CD4-positive, alpha-beta T cell (primary cell): ENCODE measurements at regions not wholly inside any gene's neighbourhood (a gene's known extent, or its start where the extent isn't known, plus 50 kb on each side); places are given as distances from the start of the nearest gene placed in this dataset.

Experiments
- ATAC-seq: fragments of 200-7000 bp; cut with Tn5 transposase; one replicate; pipeline ENCODE4 v1.10.0; 2022; ENCODE audit warnings: mild to moderate bottlenecking; ENCODE audit not compliant: poor library complexity
- CTCF ChIA-PET: fragments of 350-600 bp; sonication (Branson Sonifier 250); formaldehyde crosslinking; loops from one replicate; lab custom pipeline; 2021; ENCODE audit warnings: antibody characterized with exemption, inconsistent platforms; lab: Charles Lee
- POLR2A ChIA-PET: fragments of 350-600 bp; sonication (Branson Sonifier 250); formaldehyde crosslinking; loops from one replicate; lab custom pipeline; 2021; ENCODE audit warnings: antibody characterized with exemption, inconsistent platforms; lab: Charles Lee
- DNase-seq, 14 experiments: peaks; one replicate each; pipeline ENCODE4 v3.0.0-alpha.2; 2013 to 2020; ENCODE audit warnings: mixed read lengths in 2 of 14
- H3K27ac ChIP-seq, 2 donors: one replicate each; pipeline versions ENCODE4 v1.5.1 to v1.7.0; 2013; ENCODE audit warnings: low read length in 2 of 2, low read depth in 1 of 2, mild to moderate bottlenecking in 1 of 2
- H3K27me3 ChIP-seq, 2 experiments: 1 replicate in 1 of 2; 2 replicates in 1 of 2; pipeline versions ENCODE4 v1.6.1 to v1.7.0; 2013; ENCODE audit warnings: low read length in 2 of 2, control low read depth in 1 of 2, mild to moderate bottlenecking in 1 of 2, moderate library complexity in 1 of 2; ENCODE audit not compliant: insufficient read depth in 2 of 2, control insufficient read depth in 1 of 2
- H3K36me3 ChIP-seq: one replicate; pipeline ENCODE4 v1.6.1; 2013; ENCODE audit warnings: low read length, control low read depth; ENCODE audit not compliant: insufficient read depth
- H3K4me1 ChIP-seq: one replicate; pipeline ENCODE4 v1.6.1; 2013; ENCODE audit warnings: low read length, control low read depth; ENCODE audit not compliant: insufficient read depth
- H3K4me3 ChIP-seq: one replicate; pipeline ENCODE4 v1.5.1; 2013; ENCODE audit warnings: mild to moderate bottlenecking, low read length, moderate library complexity
- H3K9me3 ChIP-seq, 2 experiments: 1 replicate in 1 of 2; 2 replicates in 1 of 2; pipeline versions ENCODE4 v1.6.1 to v1.7.0; 2013; ENCODE audit warnings: low read length in 2 of 2, mild to moderate bottlenecking in 2 of 2, control low read depth in 1 of 2, moderate library complexity in 1 of 2; ENCODE audit not compliant: control insufficient read depth in 1 of 2, insufficient read depth in 1 of 2
- H3K27ac Mint-ChIP-seq: one replicate; pipeline ENCODE4 v1.8.0; 2020; ENCODE audit warnings: mixed read lengths
- H3K27me3 Mint-ChIP-seq: one replicate; pipeline ENCODE4 v1.8.0; 2021; ENCODE audit warnings: mixed read lengths
- H3K36me3 Mint-ChIP-seq: one replicate; pipeline ENCODE4 v1.8.0; 2021; ENCODE audit warnings: low read depth, mixed read lengths
- H3K4me1 Mint-ChIP-seq: one replicate; pipeline ENCODE4 v1.8.0; 2021; ENCODE audit warnings: low read depth, mixed read lengths
- H3K4me3 Mint-ChIP-seq: one replicate; pipeline ENCODE4 v1.8.0; 2020; ENCODE audit warnings: mild to moderate bottlenecking, mixed read lengths
- H3K9me3 Mint-ChIP-seq: one replicate; pipeline ENCODE4 v1.8.0; 2020; ENCODE audit warnings: mixed read lengths
- intact Hi-C, 2 experiments: fragments of 100-400 bp; cut with DNase I in 1 of 2; cut with micrococcal nuclease in 1 of 2; formaldehyde crosslinking; loops; one replicate each; pipeline versions ENCODE4 v1.15.1 to v1.9.0; 2023 to 2025; cut with DNase I, micrococcal nuclease
- TF ChIP-seq, protein P1 (sequence below): fragments of 200-600 bp; IDR thresholded peaks from one replicate; pipeline ENCODE4 v1.8.0; 2022; ENCODE audit warnings: antibody characterized with exemption, mild to moderate bottlenecking

DNA sequence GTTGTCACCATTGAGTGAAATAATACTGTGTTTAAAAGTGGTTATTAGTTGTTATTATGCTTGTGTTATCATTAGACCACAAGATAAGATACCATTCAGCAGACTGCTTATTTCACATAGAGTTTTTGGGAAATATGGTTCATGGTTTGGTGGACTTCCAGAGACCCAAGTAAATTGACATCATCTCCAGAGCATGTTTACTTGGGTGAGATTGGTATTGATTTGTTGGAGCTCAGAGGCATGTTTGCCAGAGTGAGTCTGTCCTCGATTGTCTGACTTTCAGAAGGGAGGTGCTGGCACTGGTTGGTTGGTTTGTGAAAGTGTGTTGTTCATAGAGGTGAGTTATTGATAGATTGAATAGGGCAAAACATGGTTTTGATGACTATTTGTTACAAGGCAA, 291.4 kb downstream of the TGFB2 start:
- TF ChIP-seq, protein P1, sequence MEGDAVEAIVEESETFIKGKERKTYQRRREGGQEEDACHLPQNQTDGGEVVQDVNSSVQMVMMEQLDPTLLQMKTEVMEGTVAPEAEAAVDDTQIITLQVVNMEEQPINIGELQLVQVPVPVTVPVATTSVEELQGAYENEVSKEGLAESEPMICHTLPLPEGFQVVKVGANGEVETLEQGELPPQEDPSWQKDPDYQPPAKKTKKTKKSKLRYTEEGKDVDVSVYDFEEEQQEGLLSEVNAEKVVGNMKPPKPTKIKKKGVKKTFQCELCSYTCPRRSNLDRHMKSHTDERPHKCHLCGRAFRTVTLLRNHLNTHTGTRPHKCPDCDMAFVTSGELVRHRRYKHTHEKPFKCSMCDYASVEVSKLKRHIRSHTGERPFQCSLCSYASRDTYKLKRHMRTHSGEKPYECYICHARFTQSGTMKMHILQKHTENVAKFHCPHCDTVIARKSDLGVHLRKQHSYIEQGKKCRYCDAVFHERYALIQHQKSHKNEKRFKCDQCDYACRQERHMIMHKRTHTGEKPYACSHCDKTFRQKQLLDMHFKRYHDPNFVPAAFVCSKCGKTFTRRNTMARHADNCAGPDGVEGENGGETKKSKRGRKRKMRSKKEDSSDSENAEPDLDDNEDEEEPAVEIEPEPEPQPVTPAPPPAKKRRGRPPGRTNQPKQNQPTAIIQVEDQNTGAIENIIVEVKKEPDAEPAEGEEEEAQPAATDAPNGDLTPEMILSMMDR = no peak
- Mint-ChIP-seq H3K27me3 (no peaks in the 10 kb centered on the region), H3K9me3 (peaks cover 7% of the 10 kb centered on the region), H3K36me3 (no peaks in the 10 kb centered on the region), H3K4me1 (no peaks in the 10 kb centered on the region), H3K27ac (no peak overlapping the region), H3K4me3 (no peak overlapping the region)
- H3K4me3 ChIP-seq = no peak overlapping the region
- no peaks in the 10 kb centered on the region for H3K4me1 ChIP-seq
- no peak for DNase-seq
- ChIA-PET CTCF (no interaction called here), POLR2A (no interaction called here)
- H3K27ac ChIP-seq = no peak overlapping the region
- no peaks in the 10 kb centered on the region for H3K27me3 ChIP-seq
- peaks cover 0 to 8% of the 10 kb centered on the region in 2 experiments for H3K9me3 ChIP-seq
- H3K36me3 ChIP-seq = no peaks in the 10 kb centered on the region
- no peak for ATAC-seq
- intact Hi-C loops = no loop called here

DNA sequence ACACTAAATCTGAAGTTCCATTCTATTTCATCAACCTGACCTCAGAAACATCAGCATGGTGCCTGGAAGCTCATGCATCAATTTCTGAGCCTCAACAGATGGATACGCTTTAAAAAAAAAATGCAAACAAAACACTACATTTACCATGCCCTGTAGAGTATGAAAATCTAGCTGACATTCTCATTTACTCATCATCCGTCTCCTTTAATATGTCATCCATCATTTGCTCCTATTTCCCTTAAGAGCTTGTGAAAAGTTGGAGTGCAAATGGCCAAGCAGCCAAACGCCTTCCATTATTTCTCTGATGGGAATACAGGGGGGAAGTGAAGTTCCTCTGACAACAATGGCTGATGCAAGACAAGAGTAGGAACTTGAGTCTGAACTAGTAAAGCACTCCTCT, 295.0 kb downstream of the TGFB2 start:
- H3K4me3 ChIP-seq = no peak overlapping the region
- H3K4me1 ChIP-seq = no peaks in the 10 kb centered on the region
- TF ChIP-seq, protein P1 = no peak
- intact Hi-C loops = no loop called here
- ChIA-PET POLR2A (no interaction called here), CTCF (no interaction called here)
- H3K27me3 Mint-ChIP-seq = no peaks in the 10 kb centered on the region
- DNase-seq (no peak), ATAC-seq (no peak)
- no peak overlapping the region for H3K27ac Mint-ChIP-seq
- H3K4me3 Mint-ChIP-seq = no peak overlapping the region
- H3K27me3 ChIP-seq = no peaks in the 10 kb centered on the region
- peaks cover 0 to 9% of the 10 kb centered on the region in 2 experiments for H3K9me3 ChIP-seq
- no peak overlapping the region for H3K27ac ChIP-seq
- no peaks in the 10 kb centered on the region for H3K36me3 Mint-ChIP-seq
- no peaks in the 10 kb centered on the region for H3K9me3 Mint-ChIP-seq
- H3K4me1 Mint-ChIP-seq = no peaks in the 10 kb centered on the region
- no peaks in the 10 kb centered on the region for H3K36me3 ChIP-seq

DNA sequence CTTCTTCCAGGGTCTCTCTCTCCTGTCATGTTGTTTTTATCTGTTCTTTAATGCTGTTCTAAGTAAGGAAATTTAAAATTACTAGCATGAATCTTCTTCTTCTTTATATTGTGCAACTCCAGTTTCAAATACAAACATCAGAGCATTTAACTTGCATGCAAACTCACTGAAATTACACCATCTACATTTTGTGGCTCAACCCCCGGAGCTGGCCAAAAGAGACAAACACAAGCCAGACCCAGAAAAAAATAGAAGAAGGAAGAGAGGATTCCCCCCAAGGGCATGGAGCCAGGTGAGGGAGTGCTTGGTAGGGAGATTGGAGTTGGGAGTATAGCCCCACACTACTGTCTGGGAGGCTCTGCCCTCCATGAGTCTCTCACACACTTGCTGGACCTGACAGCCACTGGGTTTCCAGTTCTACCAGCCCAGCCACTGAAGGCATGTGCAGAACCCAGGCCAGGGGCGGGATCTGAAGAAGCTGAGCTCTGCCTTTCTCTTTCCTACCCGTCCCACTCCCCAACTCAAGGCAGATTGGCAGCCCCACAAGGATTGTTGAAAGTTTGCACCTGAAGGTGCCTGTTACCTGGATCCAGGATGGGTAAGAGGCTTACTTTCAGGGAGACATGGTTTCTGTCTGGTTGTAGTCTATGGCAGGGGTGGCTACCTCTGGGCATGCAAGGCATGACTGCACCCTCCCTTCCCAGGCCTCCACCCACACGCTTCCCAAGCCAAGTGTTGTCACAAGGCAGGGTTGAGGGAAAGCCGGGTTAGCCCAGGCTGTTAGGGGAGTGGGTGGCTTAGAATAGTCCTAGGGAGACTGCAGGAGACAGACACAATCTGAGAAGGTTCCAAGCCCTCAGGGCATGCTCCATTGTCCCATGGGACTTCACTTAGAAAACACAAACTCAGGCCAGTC, 297.2 kb downstream of the TGFB2 start:
- no peaks in the 10 kb centered on the region for H3K36me3 Mint-ChIP-seq
- H3K27ac ChIP-seq = no peak overlapping the region
- H3K4me3 ChIP-seq = no peak overlapping the region
- peaks cover 0 to 9% of the 10 kb centered on the region in 2 experiments for H3K9me3 ChIP-seq
- DNase-seq = no peak
- peaks cover 2% of the 10 kb centered on the region for H3K9me3 Mint-ChIP-seq
- TF ChIP-seq, protein P1 = no peak
- ChIA-PET CTCF (interaction anchor here (0.7 kb wide), 1 partner anchor 108 kb away, joined by 3 read pairs; no protein-coding TSS in a partner anchor), POLR2A (no interaction called here)
- no peaks in the 10 kb centered on the region for H3K4me1 ChIP-seq
- H3K27ac Mint-ChIP-seq = no peak overlapping the region
- no peaks in the 10 kb centered on the region for H3K27me3 Mint-ChIP-seq
- H3K4me1 Mint-ChIP-seq = no peaks in the 10 kb centered on the region
- no peaks in the 10 kb centered on the region for H3K36me3 ChIP-seq
- ATAC-seq = no peak
- no peak overlapping the region for H3K4me3 Mint-ChIP-seq
- no peaks in the 10 kb centered on the region for H3K27me3 ChIP-seq
- intact Hi-C loops = no loop called here
